HCT116 (cell line): ENCODE measurements at regions not wholly inside any gene's neighbourhood (a gene's known extent, or its start where the extent isn't known, plus 50 kb on each side); places are given as distances from the start of the nearest gene placed in this dataset.

Source experiments
- ATAC-seq: fragments of 200-7000 bp; cut with Tn5 transposase; 2 replicates; pipeline ENCODE4 v1.9.1; 2020; ENCODE audit warnings: mild to moderate bottlenecking, moderate library complexity
- BruUV-seq: library from RNA; stranded (reverse); fragments of 400-500 nt; replicated peaks from 2 replicates; lab custom pipeline; 2021; lab: Mats Ljungman, UMichigan
- CTCF ChIA-PET: fragments of 300-600 bp; sonication (Branson Sonifier 250); formaldehyde crosslinking; loops from one replicate; lab custom pipeline; 2021; ENCODE audit warnings: antibody characterized with exemption; lab: Charles Lee
- POLR2A ChIA-PET: fragments of 300-600, 350-600 bp; sonication (Branson Sonifier 250); formaldehyde crosslinking; loops from one replicate; lab custom pipeline; 2021; ENCODE audit warnings: antibody characterized with exemption; lab: Charles Lee
- RAD21 ChIA-PET, 2 experiments: fragments of 300-600 bp; sonication (Branson Sonifier 250); formaldehyde crosslinking; loops; one replicate each; lab custom pipeline; 2023; ENCODE audit warnings: low total read pairs in 2 of 2; ENCODE audit not compliant: uncharacterized antibody in 2 of 2, unreplicated experiment in 2 of 2, low non-redundant PET in 1 of 2; lab: Charles Lee
- DNase-seq: peaks from one replicate; pipeline ENCODE4 v3.0.0-alpha.2; 2010; ENCODE audit warnings: low read depth, low spot score
- H2AFZ ChIP-seq: fragments of 200-600 bp; shearing (Covaris generic), sonication (generic); 2 replicates; pipeline ENCODE4 v1.6.1; 2017; ENCODE audit warnings: low read depth, mixed run types, mixed read lengths, antibody characterized with exemption, low read length; ENCODE audit not compliant: poor library complexity, severe bottlenecking
- H3K27ac ChIP-seq: 2 replicates; pipeline ENCODE4 v1.5.1; 2012; ENCODE audit warnings: low read depth, low read length
- H3K27me3 ChIP-seq: fragments of 200-600 bp; sonication (generic); 2 replicates; pipeline ENCODE4 v1.6.1; 2016; ENCODE audit warnings: mixed run types, low read length, mixed read lengths; ENCODE audit not compliant: insufficient read depth
- H3K36me3 ChIP-seq, 2 experiments: fragments of 200-500 bp in 1 of 2; fragments of 200-600 bp in 1 of 2; sonication (Bioruptor generic) in 1 of 2; sonication (generic) in 1 of 2; 2 replicates each; pipeline versions ENCODE4 v1.5.1 to v1.6.1; 2014 to 2016; ENCODE audit warnings: low read length in 2 of 2, inconsistent platforms in 1 of 2, mixed read lengths in 1 of 2, mixed run types in 1 of 2; ENCODE audit not compliant: insufficient read depth in 2 of 2, control insufficient read depth in 1 of 2
- H3K4me1 ChIP-seq, 2 experiments: fragments of 200-600 bp in 1 of 2; sonication (generic) in 1 of 2; 2 replicates each; pipeline versions ENCODE4 v1.5.1 to v1.6.1; 2012 to 2017; ENCODE audit warnings: low read length in 2 of 2, inconsistent platforms in 1 of 2, mild to moderate bottlenecking in 1 of 2, mixed read lengths in 1 of 2, mixed run types in 1 of 2, moderate library complexity in 1 of 2; ENCODE audit not compliant: insufficient read depth in 2 of 2, control insufficient read depth in 1 of 2
- H3K4me2 ChIP-seq: fragments of 200-600 bp; sonication (generic); 2 replicates; pipeline ENCODE4 v1.6.1; 2017; ENCODE audit warnings: mixed run types, low read length, mixed read lengths
- H3K4me3 ChIP-seq, 2 experiments: fragments of 200-600 bp in 1 of 2; sonication (generic) in 1 of 2; replicated peaks in 1 of 2; 2 replicates each; pipeline ENCODE4 v1.5.1; 2011 to 2016; ENCODE audit warnings: low read length in 2 of 2, control low read depth in 1 of 2, low read depth in 1 of 2, mild to moderate bottlenecking in 1 of 2, mixed read lengths in 1 of 2, mixed run types in 1 of 2
- H3K79me2 ChIP-seq: fragments of 200-600 bp; sonication (generic); 2 replicates; pipeline ENCODE4 v1.6.1; 2017; ENCODE audit warnings: mild to moderate bottlenecking, mixed run types, low read length, moderate library complexity, mixed read lengths; ENCODE audit not compliant: insufficient read depth
- H3K9ac ChIP-seq: fragments of 200-600 bp; sonication (generic); 2 replicates; pipeline ENCODE4 v1.6.1; 2016; ENCODE audit warnings: low read length, mixed read lengths
- H3K9me2 ChIP-seq: fragments of 200-600 bp; sonication (generic), shearing (Covaris generic); 2 replicates; pipeline ENCODE4 v1.6.1; 2017; ENCODE audit warnings: mixed run types, mild to moderate bottlenecking, moderate library complexity; ENCODE audit not compliant: insufficient read depth
- H3K9me3 ChIP-seq, 2 experiments: fragments of 200-500 bp in 1 of 2; fragments of 200-600 bp in 1 of 2; sonication (Bioruptor generic) in 1 of 2; sonication (generic) in 1 of 2; 2 replicates each; pipeline ENCODE4 v1.6.1; 2014 to 2017; ENCODE audit warnings: low read length in 2 of 2, mixed read lengths in 2 of 2, inconsistent platforms in 1 of 2, low read depth in 1 of 2, mild to moderate bottlenecking in 1 of 2, mixed run types in 1 of 2, moderate library complexity in 1 of 2; ENCODE audit not compliant: control insufficient read depth in 1 of 2, insufficient read depth in 1 of 2
- H4K20me1 ChIP-seq: fragments of 200-600 bp; sonication (generic), shearing (Covaris generic); 2 replicates; pipeline ENCODE4 v1.6.1; 2017; ENCODE audit warnings: mixed run types, mild to moderate bottlenecking, moderate library complexity; ENCODE audit not compliant: insufficient read depth
- ATF3 ChIP-seq: IDR thresholded peaks from 2 replicates; pipeline ENCODE4 v1.6.1; 2012
- CEBPB ChIP-seq: IDR thresholded peaks from 2 replicates; pipeline ENCODE4 v1.6.1; 2012; ENCODE audit warnings: low read depth
- EGR1 ChIP-seq: IDR thresholded peaks from 2 replicates; pipeline ENCODE4 v1.6.1; 2012; ENCODE audit warnings: low read depth
- EZH2phosphoT487 ChIP-seq: fragments of 200-600 bp; IDR thresholded peaks from 2 replicates; pipeline ENCODE4 v1.6.1; 2018; ENCODE audit warnings: antibody characterized with exemption, borderline replicate concordance
- POLR2A ChIP-seq: IDR thresholded peaks from 2 replicates; pipeline ENCODE4 v1.7.0; 2011; ENCODE audit warnings: borderline replicate concordance; ENCODE audit not compliant: insufficient read depth, insufficient read length; ENCODE audit errors: extremely low read depth
- RAD21 ChIP-seq: IDR thresholded peaks from 2 replicates; pipeline ENCODE4 v1.6.1; 2012; ENCODE audit warnings: low read depth, mild to moderate bottlenecking
- REST ChIP-seq: IDR thresholded peaks from 2 replicates; pipeline ENCODE4 v1.6.1; 2012; ENCODE audit warnings: low read depth
- SIN3A ChIP-seq: IDR thresholded peaks from 2 replicates; pipeline ENCODE4 v1.6.1; 2012; ENCODE audit warnings: low read depth
- SP1 ChIP-seq: IDR thresholded peaks from 2 replicates; pipeline ENCODE4 v1.6.1; 2012; ENCODE audit warnings: low read depth
- SRF ChIP-seq: IDR thresholded peaks from 2 replicates; pipeline ENCODE4 v1.6.1; 2012; ENCODE audit warnings: low read depth
- TCF7L2 ChIP-seq: IDR thresholded peaks from 2 replicates; pipeline ENCODE4 v1.7.0; 2011; ENCODE audit warnings: borderline replicate concordance, inconsistent platforms; ENCODE audit not compliant: insufficient read depth, insufficient read length; ENCODE audit errors: extremely low read depth
- YY1 ChIP-seq: IDR thresholded peaks from 2 replicates; pipeline ENCODE4 v1.6.1; 2011; ENCODE audit warnings: low read length, low read depth, moderate library complexity, mild to moderate bottlenecking; ENCODE audit not compliant: insufficient replicate concordance; ENCODE audit errors: extremely low read depth
- ZBTB33 ChIP-seq: IDR thresholded peaks from 2 replicates; pipeline ENCODE4 v1.6.1; 2011; ENCODE audit warnings: mild to moderate bottlenecking, low read length, moderate library complexity; ENCODE audit not compliant: insufficient replicate concordance; ENCODE audit errors: extremely low read depth
- ZFX ChIP-seq: fragments of 450-650 bp; IDR thresholded peaks from 2 replicates; pipeline ENCODE4 v1.6.1; 2017
- ZNF274 ChIP-seq: fragments of 200-500 bp; sonication (Bioruptor generic); IDR thresholded peaks from 2 replicates; pipeline ENCODE4 v1.6.1; 2014; ENCODE audit warnings: mild to moderate bottlenecking, low read depth, low read length, inconsistent platforms
- intact Hi-C: fragments of 100-400 bp; cut with micrococcal nuclease; formaldehyde crosslinking; loops from 2 replicates; pipeline ENCODE4 v1.10.0; 2022

- ATAC-seq, result no peak
- Histone ChIP-seq H3K4me1 (no peaks in the 10 kb centered on the region), H2AFZ (no peak overlapping the region), H4K20me1 (no peaks in the 10 kb centered on the region), H3K79me2 (no peaks in the 10 kb centered on the region), H3K9ac (no peak overlapping the region), H3K27me3 (no peaks in the 10 kb centered on the region)
- RAD21 ChIA-PET, result no interaction called here
- TF ChIP-seq ZNF274 (no peak), EGR1 (no peak), YY1 (no peak), SIN3A (no peak), POLR2A (no peak), EZH2phosphoT487 (no peak), SP1 (no peak)
- TF ChIP-seq, all 23 proteins: peak for 0
- H3K9me3 ChIP-seq, result peaks cover 4 to 22% of the 10 kb centered on the region in 2 experiments; a peak in 2 of 4 replicates
- H3K9me2 ChIP-seq, result no peaks in the 10 kb centered on the region
- no peak overlapping the region for H3K4me3 ChIP-seq
- intact Hi-C loops, result no loop called here
- H3K27ac ChIP-seq, result no peak overlapping the region
- no peak overlapping the region for H3K4me2 ChIP-seq
- no peaks in the 10 kb centered on the region for H3K36me3 ChIP-seq
- ChIA-PET POLR2A (no interaction called here), CTCF (no interaction called here)
- no peak for DNase-seq
- no TSS peak for BruUV-seq
Observed at GRCh38 chr4:62619971-62620370, 1419.8 kb downstream of the ADGRL3 start.

- H3K9ac ChIP-seq, result no peak overlapping the region
- CTCF ChIA-PET, result no interaction called here
- DNase-seq (no peak), ATAC-seq (no peak)
- no peaks in the 10 kb centered on the region for H3K9me2 ChIP-seq
- H3K4me2 ChIP-seq, result no peak overlapping the region
- RAD21 ChIA-PET, result no interaction called here
- intact Hi-C loops, result no loop called here
- H3K36me3 ChIP-seq, result no peaks in the 10 kb centered on the region
- H3K9me3 ChIP-seq, result peaks cover 4 to 18% of the 10 kb centered on the region in 2 experiments; a peak in 2 of 4 replicates
- no peak overlapping the region for H2AFZ ChIP-seq
- H4K20me1 ChIP-seq, result no peaks in the 10 kb centered on the region
- H3K79me2 ChIP-seq, result no peaks in the 10 kb centered on the region
- BruUV-seq, result no TSS peak
- H3K27me3 ChIP-seq, result no peaks in the 10 kb centered on the region
- no peak overlapping the region for H3K27ac ChIP-seq
- no peak overlapping the region for H3K4me3 ChIP-seq
- POLR2A ChIA-PET, result no interaction called here
- H3K4me1 ChIP-seq, result no peaks in the 10 kb centered on the region
- TF ChIP-seq ZBTB33 (no peak), TCF7L2 (no peak), ATF3 (no peak), EZH2phosphoT487 (no peak), CEBPB (no peak), SRF (no peak), SIN3A (no peak), YY1 (no peak), ZFX (no peak), POLR2A (no peak), REST (no peak), RAD21 (no peak)
Observed at GRCh38 chr4:62618042-62618441, 1417.9 kb downstream of the ADGRL3 start.
